ENCODE measurements at regions not wholly inside any gene's neighbourhood (a gene's known extent, or its start where the extent isn't known, plus 50 kb on each side); places are given as distances from the start of the nearest gene placed in this dataset.

DNA sequence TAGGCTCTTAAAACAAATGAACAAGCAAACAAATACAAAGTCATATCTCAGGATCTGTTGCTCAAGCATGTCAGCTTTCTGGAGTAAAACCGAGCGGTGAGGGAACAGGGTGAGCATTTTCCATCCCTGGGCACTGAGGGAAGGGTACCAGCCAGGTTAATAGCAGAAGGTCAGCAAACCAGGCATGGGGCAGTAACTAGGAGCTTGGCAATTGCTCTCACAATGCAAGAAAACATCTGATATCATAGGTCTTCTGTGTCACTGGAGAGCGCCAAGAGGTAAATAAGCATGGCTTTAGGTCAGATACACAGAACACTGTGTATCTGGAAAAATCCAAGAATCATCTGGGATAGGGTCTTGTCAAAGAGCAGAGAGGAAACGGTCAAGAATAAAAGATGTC lies 521.7 kb upstream of the AUTS2 start:
- TF ChIP-seq, protein P1, sequence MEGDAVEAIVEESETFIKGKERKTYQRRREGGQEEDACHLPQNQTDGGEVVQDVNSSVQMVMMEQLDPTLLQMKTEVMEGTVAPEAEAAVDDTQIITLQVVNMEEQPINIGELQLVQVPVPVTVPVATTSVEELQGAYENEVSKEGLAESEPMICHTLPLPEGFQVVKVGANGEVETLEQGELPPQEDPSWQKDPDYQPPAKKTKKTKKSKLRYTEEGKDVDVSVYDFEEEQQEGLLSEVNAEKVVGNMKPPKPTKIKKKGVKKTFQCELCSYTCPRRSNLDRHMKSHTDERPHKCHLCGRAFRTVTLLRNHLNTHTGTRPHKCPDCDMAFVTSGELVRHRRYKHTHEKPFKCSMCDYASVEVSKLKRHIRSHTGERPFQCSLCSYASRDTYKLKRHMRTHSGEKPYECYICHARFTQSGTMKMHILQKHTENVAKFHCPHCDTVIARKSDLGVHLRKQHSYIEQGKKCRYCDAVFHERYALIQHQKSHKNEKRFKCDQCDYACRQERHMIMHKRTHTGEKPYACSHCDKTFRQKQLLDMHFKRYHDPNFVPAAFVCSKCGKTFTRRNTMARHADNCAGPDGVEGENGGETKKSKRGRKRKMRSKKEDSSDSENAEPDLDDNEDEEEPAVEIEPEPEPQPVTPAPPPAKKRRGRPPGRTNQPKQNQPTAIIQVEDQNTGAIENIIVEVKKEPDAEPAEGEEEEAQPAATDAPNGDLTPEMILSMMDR (IDR thresholded peaks at IDR 0.05) = no peak
- no peak for TF ChIP-seq POLR2A (IDR thresholded peaks at IDR 0.05)
- TF ChIP-seq POLR2AphosphoS5 (IDR thresholded peaks at IDR 0.05) = no peak
- no peak for TF ChIP-seq EP300 (IDR thresholded peaks at IDR 0.05)
